GM23248 (cell line): ENCODE measurements at regions not wholly inside any gene's neighbourhood (a gene's known extent, or its start where the extent isn't known, plus 50 kb on each side); places are given as distances from the start of the nearest gene placed in this dataset.
"Not testable (repeated sequence)": the region's sequence is repeated elsewhere in the genome, so short reads cannot be mapped to it uniquely, and the experiment has no call there.

ENCODE experiments used
- DNase-seq: peaks from one replicate; pipeline ENCODE4 v3.0.0-alpha.2; 2015
- H2AFZ ChIP-seq: fragments of 200-600 bp; sonication (generic); 2 replicates; pipeline ENCODE4 v1.6.1; 2016; ENCODE audit warnings: antibody characterized with exemption
- H3F3A ChIP-seq: fragments of 200-600 bp; sonication (generic); 2 replicates; pipeline ENCODE4 v1.6.1; 2016; ENCODE audit warnings: mild to moderate bottlenecking, antibody characterized with exemption, mixed run types; ENCODE audit not compliant: insufficient read depth
- H3K27ac ChIP-seq: fragments of 200-600 bp; sonication (generic); 2 replicates; pipeline ENCODE4 v1.5.1; 2016; ENCODE audit warnings: mild to moderate bottlenecking
- H3K27me3 ChIP-seq: fragments of 200-600 bp; sonication (generic); replicated peaks from 2 replicates; pipeline ENCODE4 v1.6.1; 2016; ENCODE audit warnings: mild to moderate bottlenecking; ENCODE audit not compliant: insufficient read depth
- H3K36me3 ChIP-seq: fragments of 200-600 bp; sonication (generic); 2 replicates; pipeline ENCODE4 v1.6.1; 2016; ENCODE audit warnings: low read depth, mild to moderate bottlenecking
- H3K4me1 ChIP-seq: fragments of 200-600 bp; sonication (generic); 2 replicates; pipeline ENCODE4 v1.6.1; 2016; ENCODE audit warnings: mild to moderate bottlenecking; ENCODE audit not compliant: insufficient read depth
- H3K4me2 ChIP-seq: fragments of 200-600 bp; sonication (generic); one replicate; pipeline ENCODE4 v1.6.1; 2016; ENCODE audit warnings: mild to moderate bottlenecking; ENCODE audit not compliant: unreplicated experiment
- H3K4me3 ChIP-seq: fragments of 200-600 bp; sonication (generic); 2 replicates; pipeline ENCODE4 v1.5.1; 2016; ENCODE audit warnings: mild to moderate bottlenecking
- H3K79me2 ChIP-seq: fragments of 200-600 bp; sonication (generic); 2 replicates; pipeline ENCODE4 v1.6.1; 2016; ENCODE audit warnings: mild to moderate bottlenecking; ENCODE audit not compliant: insufficient read depth
- H3K9ac ChIP-seq: fragments of 200-600 bp; sonication (generic); 2 replicates; pipeline ENCODE4 v1.6.1; 2016; ENCODE audit warnings: mild to moderate bottlenecking
- H3K9me2 ChIP-seq: fragments of 200-600 bp; sonication (generic); 2 replicates; pipeline ENCODE4 v1.6.1; 2016; ENCODE audit warnings: mixed run types, mild to moderate bottlenecking, moderate library complexity; ENCODE audit not compliant: insufficient read depth
- H3K9me3 ChIP-seq: fragments of 200-600 bp; sonication (generic); one replicate; pipeline ENCODE4 v1.6.1; 2017; ENCODE audit warnings: low read depth
- H4K20me1 ChIP-seq: fragments of 200-600 bp; sonication (generic); 2 replicates; pipeline ENCODE4 v1.6.0; 2016; ENCODE audit not compliant: insufficient read depth
- EZH2 ChIP-seq: fragments of 200-600 bp; sonication (generic); IDR thresholded peaks from 2 replicates; pipeline ENCODE4 v1.6.1; 2018; ENCODE audit warnings: antibody characterized with exemption, mild to moderate bottlenecking; ENCODE audit not compliant: insufficient read depth, poor library complexity, severe bottlenecking
- EZH2phosphoT487 ChIP-seq: fragments of 200-600 bp; sonication (generic); IDR thresholded peaks from 2 replicates; pipeline ENCODE4 v1.6.1; 2018; ENCODE audit warnings: antibody characterized with exemption, moderate library complexity, mild to moderate bottlenecking, low read depth; ENCODE audit not compliant: insufficient read depth
- WGBS, 2 experiments: methylation state at CpG; one replicate each; pipeline ENCODE4 v1.1.6; 2015 to 2017; ENCODE audit warnings: low lambda C conversion rate in 2 of 2, low coverage in 1 of 2; ENCODE audit errors: missing lambda C conversion rate in 2 of 2; 5-methylcytosine and 5-hydroxymethylcytosine counted together
- in situ Hi-C: fragments of 300-500 bp; cut with MboI; formaldehyde crosslinking; loops from 2 replicates; pipeline ENCODE4 v1.15.0; 2020

DNA sequence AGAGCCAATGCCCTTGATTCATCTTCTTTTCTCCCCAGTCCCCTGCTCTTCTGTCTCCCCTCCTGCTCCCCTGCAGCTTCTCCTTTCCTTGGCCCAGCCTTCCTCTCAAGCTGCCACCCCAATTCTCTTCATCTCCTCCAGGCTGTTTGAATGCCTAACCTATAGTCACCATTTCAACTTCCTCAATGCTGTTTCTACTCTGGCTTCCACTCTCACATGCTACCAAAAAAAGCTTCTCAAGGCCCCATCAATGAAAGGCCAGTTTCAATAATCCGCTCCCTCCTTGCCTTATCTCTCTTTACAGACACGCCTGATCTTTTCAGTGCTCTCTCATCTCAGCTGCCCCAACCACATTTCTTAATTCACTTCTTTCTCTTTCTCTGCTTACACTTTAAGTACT is 212.2 kb upstream of the GPR149 start:
- H3K9ac ChIP-seq: no peak overlapping the region
- in situ Hi-C loops: no loop called here
- no peak overlapping the region for H2AFZ ChIP-seq
- H3K4me3 ChIP-seq: no peak overlapping the region
- H3K36me3 ChIP-seq: no peaks in the 10 kb centered on the region
- no peaks in the 10 kb centered on the region for H3K4me1 ChIP-seq
- H3K79me2 ChIP-seq: no peaks in the 10 kb centered on the region
- H3K9me3 ChIP-seq: no peaks in the 10 kb centered on the region
- no peaks in the 10 kb centered on the region for H3F3A ChIP-seq
- no peak overlapping the region for H3K4me2 ChIP-seq
- DNase-seq: no peak
- no peaks in the 10 kb centered on the region for H3K27me3 ChIP-seq
- WGBS, 2 experiments: 54 to 61% methylated on average over 2 of the region's 2 CpGs
- H3K27ac ChIP-seq: no peak overlapping the region
- H4K20me1 ChIP-seq: no peaks in the 10 kb centered on the region
- no peak for TF ChIP-seq EZH2
- no peak for TF ChIP-seq EZH2phosphoT487
- H3K9me2 ChIP-seq: no peaks in the 10 kb centered on the region

DNA sequence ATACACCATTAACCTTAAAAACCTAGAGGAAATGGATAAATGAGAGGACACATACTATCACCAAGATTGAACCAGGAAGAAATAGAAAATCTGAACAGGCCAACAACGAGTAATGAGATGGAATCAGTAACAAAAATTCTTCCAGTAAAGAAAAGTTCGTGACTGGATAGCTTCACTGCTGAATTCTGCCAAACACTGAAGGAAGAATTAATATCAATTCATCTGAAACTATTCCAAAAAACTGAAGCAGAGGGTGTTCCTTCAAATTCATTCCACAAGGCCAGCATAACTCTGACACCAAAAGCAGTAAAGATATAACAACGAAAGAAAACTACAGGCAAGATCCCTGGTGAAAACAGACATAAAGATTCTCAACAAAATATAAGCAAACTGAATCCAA is 195.8 kb upstream of the GPR149 start:
- Histone ChIP-seq H3F3A (no peaks in the 10 kb centered on the region), H3K36me3 (no peaks in the 10 kb centered on the region), H3K4me3 (no peak overlapping the region), H3K4me1 (no peaks in the 10 kb centered on the region), H3K9me2 (no peaks in the 10 kb centered on the region), H4K20me1 (no peaks in the 10 kb centered on the region), H3K27ac (no peak overlapping the region), H3K4me2 (no peak overlapping the region), H2AFZ (no peak overlapping the region), H3K79me2 (no peaks in the 10 kb centered on the region), H3K9ac (no peak overlapping the region), H3K27me3 (no peaks in the 10 kb centered on the region), H3K9me3 (peaks cover 4% of the 10 kb centered on the region)
- DNase-seq: no peak
- in situ Hi-C loops: no loop called here
- no peak for TF ChIP-seq EZH2
- no peak for TF ChIP-seq EZH2phosphoT487
- WGBS, 2 experiments: 2 to 5% methylated on average over 3 of the region's 3 CpGs

DNA sequence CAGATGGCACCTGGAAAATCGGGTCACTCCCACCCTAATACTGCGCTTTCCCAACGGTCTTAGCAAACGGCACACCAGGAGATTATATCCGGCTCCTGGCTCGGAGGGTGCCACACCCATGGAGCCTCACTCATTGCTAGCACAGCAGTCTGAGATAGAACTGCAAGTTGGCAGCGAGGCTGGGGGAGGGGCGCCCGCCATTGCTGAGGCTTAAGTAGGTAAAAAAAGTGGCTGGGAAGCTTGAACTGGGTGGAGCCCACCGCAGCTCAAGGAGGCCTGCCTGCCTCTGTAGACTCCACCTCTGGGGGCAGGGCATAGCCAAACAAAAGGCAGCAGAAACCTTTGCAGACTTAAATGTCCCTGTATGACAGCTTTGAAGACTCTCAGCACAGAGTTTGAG is 189.6 kb upstream of the GPR149 start:
- H3K9ac ChIP-seq, H2AFZ ChIP-seq, H3K79me2 ChIP-seq, H3K9me2 ChIP-seq, H3K4me3 ChIP-seq, H3K4me2 ChIP-seq, H3K4me1 ChIP-seq, H3K9me3 ChIP-seq, DNase-seq, H3K27ac ChIP-seq, H3K27me3 ChIP-seq, H4K20me1 ChIP-seq, H3K36me3 ChIP-seq, in situ Hi-C loops, H3F3A ChIP-seq: not testable (repeated sequence)
- WGBS, 2 experiments: 70 to 79% methylated on average over 10 of the region's 10 CpGs

DNA sequence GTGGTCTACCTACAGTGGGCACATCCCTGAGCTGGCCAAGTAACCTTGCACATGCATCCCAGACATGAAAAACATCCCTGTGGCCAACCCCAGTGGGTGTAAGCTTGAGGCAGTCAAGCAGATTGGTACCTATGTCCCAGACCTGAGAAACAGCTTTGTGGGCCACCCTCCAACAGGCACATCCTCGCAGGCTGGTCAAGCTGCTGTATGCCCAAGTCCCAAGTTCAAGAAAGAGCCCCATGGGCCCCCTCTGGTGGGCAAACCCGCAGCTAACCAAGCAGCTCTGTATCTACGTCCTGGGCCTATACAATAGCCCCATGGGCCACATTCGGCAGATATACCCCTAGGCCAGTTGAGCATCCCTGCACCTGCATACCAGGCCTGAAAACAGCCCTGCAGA is 186.3 kb upstream of the GPR149 start:
- Histone ChIP-seq H3K27me3 (no peaks in the 10 kb centered on the region), H3K9me3 (no peaks in the 10 kb centered on the region), H3K9me2 (no peaks in the 10 kb centered on the region), H3K4me3 (no peak overlapping the region), H3K4me1 (no peaks in the 10 kb centered on the region), H3K27ac (no peak overlapping the region), H3K79me2 (no peaks in the 10 kb centered on the region), H3F3A (no peaks in the 10 kb centered on the region), H3K4me2 (no peak overlapping the region), H4K20me1 (no peaks in the 10 kb centered on the region), H3K9ac (no peak overlapping the region), H3K36me3 (no peaks in the 10 kb centered on the region), H2AFZ (no peak overlapping the region)
- in situ Hi-C loops: no loop called here
- TF ChIP-seq EZH2phosphoT487 (no peak), EZH2 (no peak)
- 26 to 39% methylated on average over 4 of the region's 4 CpGs for WGBS, 2 experiments
- no peak for DNase-seq

DNA sequence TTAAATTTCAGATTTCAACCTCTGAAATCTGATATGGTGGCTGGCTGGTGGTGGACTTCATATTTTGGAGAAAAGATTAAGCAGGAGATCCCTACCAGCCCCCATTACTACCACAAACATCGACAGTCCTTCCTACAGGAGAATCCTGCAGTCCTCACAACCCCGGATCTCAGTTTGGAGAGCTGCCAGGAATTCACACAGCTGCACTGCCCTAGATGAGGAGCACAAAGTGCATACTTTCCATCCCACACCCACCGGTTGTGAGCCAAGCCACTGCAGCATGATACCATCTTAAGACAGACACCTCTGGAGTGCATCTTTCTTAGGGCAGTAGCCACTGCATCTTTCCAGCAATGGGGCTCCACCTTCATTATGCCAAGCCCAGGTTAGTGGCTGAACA is 185.5 kb upstream of the GPR149 start:
- no peaks in the 10 kb centered on the region for H3K9me3 ChIP-seq
- no peak overlapping the region for H3K4me2 ChIP-seq
- H2AFZ ChIP-seq: no peak overlapping the region
- TF ChIP-seq EZH2 (no peak), EZH2phosphoT487 (no peak)
- in situ Hi-C loops: no loop called here
- H3K9ac ChIP-seq: no peak overlapping the region
- H3K79me2 ChIP-seq: no peaks in the 10 kb centered on the region
- no peak overlapping the region for H3K27ac ChIP-seq
- no peaks in the 10 kb centered on the region for H3K4me1 ChIP-seq
- H3F3A ChIP-seq: no peaks in the 10 kb centered on the region
- no peak overlapping the region for H3K4me3 ChIP-seq
- H3K9me2 ChIP-seq: no peaks in the 10 kb centered on the region
- 3 to 4% methylated on average over 3 of the region's 3 CpGs for WGBS, 2 experiments
- H3K27me3 ChIP-seq: no peaks in the 10 kb centered on the region
- DNase-seq: no peak
- H3K36me3 ChIP-seq: no peaks in the 10 kb centered on the region
- H4K20me1 ChIP-seq: no peaks in the 10 kb centered on the region
